HPDE6-E6E7 (cell line): ENCODE measurements at regions not wholly inside any gene's neighbourhood (a gene's known extent, or its start where the extent isn't known, plus 50 kb on each side); places are given as distances from the start of the nearest gene placed in this dataset.

ENCODE experiments used
- DNase-seq: peaks from one replicate; pipeline ENCODE4 v3.0.0; 2011; ENCODE audit warnings: missing footprints; ENCODE audit errors: extremely low spot score

- no peak for DNase-seq
These were observed 166.4 kb upstream of the CPEB2 start for GRCh38 chr4:14835708-14836425.

DNA sequence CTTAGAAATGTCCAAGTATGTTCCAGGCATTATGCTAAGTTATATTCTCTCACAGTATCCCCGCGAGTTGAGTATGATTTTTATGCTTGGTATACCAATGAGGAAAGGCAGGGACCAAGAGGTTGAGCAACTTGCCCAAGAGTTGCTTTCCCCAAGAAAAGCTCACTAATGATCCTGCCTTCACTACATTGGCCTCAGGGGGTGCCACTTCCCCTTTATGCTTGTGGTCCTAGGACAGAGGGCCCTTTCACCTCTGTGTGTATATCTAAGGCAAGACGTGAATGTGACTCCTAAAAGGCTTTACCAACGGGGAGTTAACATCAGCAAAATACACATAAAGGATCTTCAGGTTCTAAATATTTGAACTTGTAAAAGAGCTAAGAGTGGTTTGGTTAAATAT is 164.4 kb upstream of the CPEB2 start:
- DNase-seq = no peak

GRCh38 chr4:14841801-14842768 is 160.2 kb upstream of the CPEB2 start:
- DNase-seq = peak; percentile 78

DNA sequence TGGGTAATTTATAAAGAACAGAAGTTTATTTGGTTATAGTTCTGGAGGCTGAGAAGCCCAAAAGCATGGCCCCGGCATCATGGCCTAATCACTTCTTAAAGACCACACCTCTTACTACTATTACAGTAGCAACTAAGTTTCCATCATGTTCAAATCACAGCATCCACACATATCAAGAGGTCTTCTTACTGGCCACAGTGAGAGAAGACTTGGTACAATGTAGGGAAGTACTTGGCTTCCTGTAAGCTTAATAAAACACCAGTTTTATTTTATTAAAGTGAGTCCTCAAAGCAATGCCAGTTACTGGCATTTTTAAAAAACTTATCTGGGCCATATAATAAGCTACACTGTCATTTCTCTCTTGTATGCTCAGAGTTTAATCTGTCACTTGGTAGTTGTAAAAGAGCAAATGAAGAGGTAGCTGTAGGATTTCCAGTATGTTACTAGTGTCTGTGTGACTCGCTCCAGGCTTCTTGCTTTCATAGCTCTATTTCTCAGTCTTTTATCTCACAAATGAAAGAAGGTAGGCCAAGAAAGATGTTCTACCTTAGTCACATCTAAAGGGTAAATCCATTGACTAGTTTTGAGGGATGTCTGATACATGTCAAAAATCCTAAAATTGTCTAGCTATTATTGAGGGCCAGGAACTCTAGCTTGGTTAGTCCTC is 159.2 kb upstream of the CPEB2 start:
- DNase-seq = no peak

GRCh38 chr4:14844061-14844460 is 158.2 kb upstream of the CPEB2 start:
- DNase-seq = no peak

DNA sequence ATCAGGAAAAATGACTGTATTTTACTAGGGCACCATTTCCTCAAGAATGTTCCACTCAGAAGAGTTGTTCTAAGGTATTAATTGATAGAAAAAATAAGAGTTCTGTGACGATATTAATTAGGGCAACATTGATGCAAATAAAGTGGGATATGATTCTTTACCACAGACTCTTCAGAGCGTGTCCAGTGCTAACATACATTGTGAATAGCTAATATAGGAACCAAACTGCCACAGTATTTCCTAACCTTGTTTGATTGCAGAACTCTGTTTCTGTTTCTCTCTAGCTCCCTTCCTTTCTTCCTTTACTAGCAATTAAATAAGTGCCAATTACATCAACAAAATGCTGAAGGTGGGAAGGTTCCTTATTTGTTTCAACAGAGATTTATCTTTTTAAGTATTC is 154.1 kb upstream of the CPEB2 start:
- no peak for DNase-seq

DNA sequence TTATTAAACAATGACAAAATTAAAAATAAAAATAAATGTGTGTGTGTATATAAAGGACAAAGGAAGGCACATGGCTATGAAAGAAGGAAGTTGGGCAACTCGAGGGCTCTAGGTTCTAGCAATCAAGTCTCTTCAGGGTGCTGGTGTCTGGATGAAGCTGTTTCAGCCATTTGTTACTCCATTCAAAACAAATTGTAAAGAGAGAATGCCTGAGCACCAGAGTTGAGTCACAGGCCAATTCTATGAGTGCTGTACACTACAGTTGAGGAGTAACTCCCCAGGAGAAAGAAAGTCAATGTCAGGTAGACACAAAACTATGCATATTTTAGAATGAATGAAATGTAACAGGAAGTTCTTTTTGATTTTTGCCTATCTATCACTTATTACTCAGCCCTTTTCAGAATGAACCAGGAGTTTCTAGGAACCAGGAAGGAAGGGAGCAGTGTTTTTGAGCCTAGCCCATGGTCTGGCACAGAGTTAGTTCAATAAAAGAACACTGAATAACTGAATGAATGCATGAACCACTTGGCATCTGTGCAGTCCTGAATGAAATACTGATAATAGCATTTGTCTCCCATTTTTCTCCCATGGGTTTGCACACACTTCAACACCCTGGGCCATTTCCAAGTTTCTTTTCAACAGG is 151.7 kb upstream of the CPEB2 start:
- no peak for DNase-seq

- DNase-seq = no peak
These were observed 148.9 kb upstream of the CPEB2 start for GRCh38 chr4:14853176-14853943.

- DNase-seq = no peak
These were observed 146.6 kb upstream of the CPEB2 start for GRCh38 chr4:14855719-14856061.

- DNase-seq = peak; percentile 91
These were observed 146.0 kb upstream of the CPEB2 start for GRCh38 chr4:14856062-14856933.

- DNase-seq = no peak
These were observed 145.4 kb upstream of the CPEB2 start for GRCh38 chr4:14856934-14857235.

DNA sequence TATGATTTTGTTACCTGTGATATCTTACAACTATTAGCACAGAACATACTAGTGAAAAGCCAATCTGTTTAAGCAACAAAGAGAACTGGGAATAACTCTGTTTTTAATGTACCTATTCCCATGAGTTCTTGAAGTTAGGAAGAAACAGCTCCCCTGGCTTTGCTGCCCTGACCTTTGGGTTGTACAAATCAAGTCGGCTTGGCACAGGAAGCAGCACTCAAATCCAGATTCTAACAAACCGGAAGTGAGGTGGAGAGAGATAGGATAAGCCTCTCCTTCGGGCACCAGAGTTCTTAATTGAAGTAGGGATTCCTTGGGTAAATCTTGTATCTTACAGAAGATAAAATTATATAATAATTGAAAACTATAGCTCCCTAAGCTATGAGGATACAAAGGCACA is 144.8 kb upstream of the CPEB2 start:
- no peak for DNase-seq

DNA sequence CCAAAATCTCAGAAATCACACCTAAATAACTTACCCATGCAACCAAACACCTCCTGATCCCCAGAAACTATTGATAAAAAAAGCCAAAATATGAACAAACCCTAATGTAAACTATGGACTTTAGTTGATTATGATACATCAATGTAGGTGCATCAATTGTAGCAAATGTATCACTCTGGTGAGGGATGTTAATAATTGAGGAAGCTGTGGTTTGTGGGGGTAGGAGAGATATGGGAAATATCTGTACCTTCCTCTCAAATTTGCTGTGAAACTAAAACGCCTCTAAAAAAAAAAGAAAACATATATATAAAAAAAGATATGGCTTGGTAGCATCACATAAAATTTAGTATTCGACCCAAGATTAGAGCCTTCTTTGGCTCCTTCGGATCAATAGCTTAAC is 144.3 kb upstream of the CPEB2 start:
- DNase-seq = no peak

GRCh38 chr4:14862891-14863290 is 139.4 kb upstream of the CPEB2 start:
- no peak for DNase-seq

DNA sequence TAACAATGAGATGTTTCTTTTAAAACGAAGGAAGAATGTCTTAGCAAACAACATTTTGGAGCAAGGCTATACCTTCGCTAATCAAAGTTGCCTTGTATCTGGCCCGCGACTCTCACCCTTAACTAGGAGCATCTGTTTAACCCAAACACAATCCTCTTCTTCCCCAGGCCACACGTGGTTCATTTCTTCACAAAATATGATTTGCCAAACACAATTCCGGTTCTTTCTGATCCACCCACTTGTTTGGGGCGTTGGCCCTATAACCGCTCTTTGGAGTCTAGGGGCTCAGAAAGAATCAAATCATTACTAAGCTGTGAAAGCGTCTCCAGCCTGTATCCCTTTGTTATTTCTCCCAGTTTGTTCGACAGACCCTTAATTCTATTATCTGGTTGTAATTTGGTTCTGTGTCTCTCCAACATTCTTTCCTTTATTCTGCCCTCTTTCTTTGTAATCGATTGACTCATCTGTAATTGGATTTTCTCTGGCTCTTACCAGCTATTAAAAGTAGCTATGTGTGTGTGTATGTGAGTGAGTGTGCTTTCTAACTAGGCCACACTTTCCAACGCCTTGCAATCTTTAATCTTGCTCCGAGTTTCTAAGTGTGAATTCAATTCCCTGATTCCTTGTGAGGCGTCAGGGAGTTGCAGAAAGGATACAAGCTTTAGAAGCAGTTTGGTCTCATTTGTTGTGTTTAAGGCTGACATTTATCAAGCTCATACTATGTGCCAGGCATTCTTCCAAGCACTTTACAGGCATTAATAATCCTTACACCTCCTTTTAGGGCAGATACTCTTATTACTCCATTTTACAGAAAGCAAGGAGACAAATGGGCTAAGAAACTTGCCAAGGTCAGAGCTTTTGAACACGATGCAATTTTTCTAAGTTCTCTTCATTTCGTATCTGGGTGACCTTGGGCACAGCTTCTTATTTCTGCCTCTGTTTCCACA is 138.6 kb upstream of the CPEB2 start:
- DNase-seq = no peak

DNA sequence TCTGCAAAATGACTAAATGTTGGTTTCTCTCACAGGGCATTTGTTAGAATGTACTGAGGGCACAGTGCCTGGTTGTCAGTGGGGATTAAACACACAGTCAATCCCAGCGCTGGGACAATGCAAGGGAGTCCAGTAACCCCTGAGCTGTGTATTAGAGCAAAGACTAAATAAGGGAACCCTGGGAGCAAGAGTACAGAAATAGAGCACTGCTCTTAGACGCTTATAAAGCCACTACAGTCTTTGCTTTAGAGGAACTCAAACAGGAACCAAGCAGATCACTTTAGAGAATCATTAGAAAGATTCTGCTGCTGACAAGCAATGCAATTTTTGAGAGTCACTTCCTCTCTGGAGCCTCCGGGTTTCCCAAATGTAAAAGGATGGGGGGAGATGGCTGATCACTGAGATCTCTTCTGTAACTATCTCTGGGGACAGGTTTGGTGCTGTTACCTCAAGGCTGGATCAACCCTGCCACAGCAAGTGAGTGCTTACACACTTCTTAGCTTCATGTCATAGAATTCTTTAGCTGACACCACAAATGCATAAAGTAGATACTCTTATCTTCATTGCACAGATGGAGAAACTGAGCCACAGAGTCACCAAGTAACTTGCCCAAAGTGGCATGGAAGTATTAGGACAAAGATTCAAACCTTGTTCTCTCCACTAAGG is 137.8 kb upstream of the CPEB2 start:
- no peak for DNase-seq

GRCh38 chr4:14865031-14865366 is 137.3 kb upstream of the CPEB2 start:
- DNase-seq = no peak

DNA sequence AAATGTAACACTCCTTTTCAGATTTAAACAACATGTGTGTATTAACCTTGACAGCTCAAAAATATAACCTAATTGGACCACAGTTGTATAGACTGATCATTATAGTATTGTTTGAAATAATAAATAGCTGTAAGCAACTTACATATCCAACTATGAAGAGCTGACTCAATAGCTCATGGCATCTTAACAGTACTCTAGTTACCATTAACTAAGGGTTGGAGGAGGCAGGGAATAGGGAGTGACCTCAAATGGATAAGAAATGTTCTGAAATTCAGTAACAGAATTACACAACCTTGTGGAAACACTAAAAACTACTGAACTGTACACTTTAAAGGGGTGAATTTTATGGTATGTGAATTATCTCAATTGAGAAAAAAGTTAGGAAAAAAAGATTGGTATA is 136.5 kb upstream of the CPEB2 start:
- DNase-seq = no peak

DNA sequence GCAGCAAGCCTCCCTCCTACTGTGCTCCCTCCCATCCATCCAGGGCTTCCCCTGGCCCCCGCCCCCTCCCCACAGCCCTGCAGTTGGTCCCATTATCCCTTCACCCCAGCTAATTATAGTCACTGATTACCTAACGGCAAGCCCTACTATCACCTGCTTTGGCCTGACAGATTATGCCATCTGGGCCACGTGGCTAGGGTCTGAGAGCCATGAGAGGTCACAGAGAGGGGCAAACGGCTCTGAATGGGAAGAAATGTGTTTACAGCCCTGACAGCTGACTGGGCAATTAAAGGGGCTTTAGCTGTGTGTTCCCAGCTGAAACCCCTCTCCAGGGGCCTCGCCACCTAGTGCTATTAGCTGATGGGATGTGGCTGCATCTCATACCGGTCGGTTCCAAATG is 134.4 kb upstream of the CPEB2 start:
- no peak for DNase-seq
